ENCODE measurements at regions not wholly inside any gene's neighbourhood (a gene's known extent, or its start where the extent isn't known, plus 50 kb on each side); places are given as distances from the start of the nearest gene placed in this dataset.

- DNase-seq, result no peak
These were observed 55.8 kb upstream of the CDH6 start for GRCh38 chr5:31137676-31138075.

GRCh38 chr5:31135542-31135941, 57.9 kb upstream of the CDH6 start:
- DNase-seq, result no peak

- DNase-seq, result no peak
These were observed 60.0 kb upstream of the CDH6 start for GRCh38 chr5:31133488-31133887.

- DNase-seq, result no peak
These were observed 62.0 kb upstream of the CDH6 start for GRCh38 chr5:31131381-31131891.

- DNase-seq, result no peak
These were observed 62.8 kb upstream of the CDH6 start for GRCh38 chr5:31130676-31131075.

GRCh38 chr5:31124651-31125305, 68.7 kb upstream of the CDH6 start:
- DNase-seq, result no peak

- DNase-seq, result no peak
These were observed 69.5 kb upstream of the CDH6 start for GRCh38 chr5:31124026-31124425.

- DNase-seq, result no peak
These were observed 70.2 kb upstream of the CDH6 start for GRCh38 chr5:31122998-31123951.

GRCh38 chr5:31121224-31121623, 72.3 kb upstream of the CDH6 start:
- no peak for DNase-seq

- DNase-seq, result no peak
These were observed 72.9 kb upstream of the CDH6 start for GRCh38 chr5:31120642-31120948.

GRCh38 chr5:31119938-31120641, 73.4 kb upstream of the CDH6 start:
- DNase-seq, result no peak

- no peak for DNase-seq
These were observed 76.9 kb upstream of the CDH6 start for GRCh38 chr5:31116466-31117031.

GRCh38 chr5:31114817-31115216, 78.7 kb upstream of the CDH6 start:
- DNase-seq, result no peak

GRCh38 chr5:31113666-31114350, 79.7 kb upstream of the CDH6 start:
- DNase-seq, result no peak

GRCh38 chr5:31113101-31113500, 80.4 kb upstream of the CDH6 start:
- no peak for DNase-seq

- no peak for DNase-seq
These were observed 86.4 kb upstream of the CDH6 start for GRCh38 chr5:31107091-31107518.

GRCh38 chr5:31106691-31107090, 86.8 kb upstream of the CDH6 start:
- no peak for DNase-seq

- no peak for DNase-seq
These were observed 87.2 kb upstream of the CDH6 start for GRCh38 chr5:31106278-31106677.

- DNase-seq, result no peak
These were observed 88.7 kb upstream of the CDH6 start for GRCh38 chr5:31104775-31105174.

GRCh38 chr5:31100781-31101310, 92.6 kb upstream of the CDH6 start:
- no peak for DNase-seq

GRCh38 chr5:31100047-31100575, 93.4 kb upstream of the CDH6 start:
- DNase-seq, result no peak

GRCh38 chr5:31098811-31099210, 94.7 kb upstream of the CDH6 start:
- DNase-seq, result no peak

Measured in CD4-positive, alpha-beta T cell treated with Interleukin-17A for 1 hour (primary cell).